DOHH2 (cell line): ENCODE measurements at regions not wholly inside any gene's neighbourhood (a gene's known extent, or its start where the extent isn't known, plus 50 kb on each side); places are given as distances from the start of the nearest gene placed in this dataset.

Source experiments
- H3F3A ChIP-seq: fragments of 200-600 bp; sonication (generic), shearing (Covaris generic); 2 replicates; pipeline ENCODE4 v1.6.0; 2016; ENCODE audit warnings: antibody characterized with exemption, mild to moderate bottlenecking; ENCODE audit not compliant: control insufficient read depth, insufficient read depth
- H3K27ac ChIP-seq: fragments of 200-600 bp; sonication (generic); 2 replicates; pipeline ENCODE4 v1.5.1; 2014; ENCODE audit warnings: low read depth, mild to moderate bottlenecking, low read length, moderate library complexity
- H3K27me3 ChIP-seq: fragments of 200-600 bp; sonication (generic); 2 replicates; pipeline ENCODE4 v1.6.1; 2014; ENCODE audit warnings: mild to moderate bottlenecking, low read length, mixed read lengths; ENCODE audit not compliant: control insufficient read depth
- H3K36me3 ChIP-seq: fragments of 200-600 bp; sonication (generic); 2 replicates; pipeline ENCODE4 v1.6.1; 2014; ENCODE audit warnings: mild to moderate bottlenecking, low read length, moderate library complexity, mixed read lengths; ENCODE audit not compliant: control insufficient read depth
- H3K4me1 ChIP-seq: fragments of 200-600 bp; sonication (generic); 2 replicates; pipeline ENCODE4 v1.6.1; 2014; ENCODE audit warnings: mild to moderate bottlenecking, low read length, mixed read lengths; ENCODE audit not compliant: control insufficient read depth
- H3K4me2 ChIP-seq: fragments of 200-600 bp; sonication (generic); 2 replicates; pipeline ENCODE4 v1.6.0; 2014; ENCODE audit warnings: mild to moderate bottlenecking, low read length, moderate library complexity
- H3K4me3 ChIP-seq: fragments of 200-600 bp; sonication (generic); 2 replicates; pipeline ENCODE4 v1.5.1; 2014; ENCODE audit warnings: mild to moderate bottlenecking, low read length, mixed read lengths
- H3K79me2 ChIP-seq: fragments of 200-600 bp; sonication (generic); 2 replicates; pipeline ENCODE4 v1.6.1; 2014; ENCODE audit warnings: mild to moderate bottlenecking, low read length, mixed read lengths; ENCODE audit not compliant: control insufficient read depth
- H3K9me2 ChIP-seq: fragments of 200-600 bp; sonication (generic); replicated peaks from 2 replicates; pipeline ENCODE4 v1.6.1; 2014; ENCODE audit warnings: mild to moderate bottlenecking, low read length, mixed read lengths; ENCODE audit not compliant: control insufficient read depth
- H3K9me3 ChIP-seq: fragments of 200-600 bp; sonication (generic); 2 replicates; pipeline ENCODE4 v1.6.1; 2014; ENCODE audit warnings: antibody characterized with exemption, low read length, mixed read lengths; ENCODE audit not compliant: control insufficient read depth, insufficient read depth
- H4K20me1 ChIP-seq: fragments of 200-600 bp; sonication (generic); 2 replicates; pipeline ENCODE4 v1.6.0; 2014; ENCODE audit warnings: low read depth, mild to moderate bottlenecking, antibody characterized with exemption, low read length, moderate library complexity; ENCODE audit not compliant: control insufficient read depth, insufficient read depth
- CTCF ChIP-seq: fragments of 200-600 bp; sonication (generic); IDR thresholded peaks from one replicate; pipeline ENCODE4 v1.5.1; 2014; ENCODE audit warnings: antibody characterized with exemption, mild to moderate bottlenecking, low read depth, low read length; ENCODE audit not compliant: poor library complexity, severe bottlenecking
- EZH2phosphoT487 ChIP-seq: fragments of 200-600 bp; sonication (generic); IDR thresholded peaks from 2 replicates; pipeline ENCODE4 v1.6.1; 2017; ENCODE audit warnings: borderline replicate concordance, mild to moderate bottlenecking, antibody characterized with exemption, low read length, moderate library complexity, mixed read lengths

DNA sequence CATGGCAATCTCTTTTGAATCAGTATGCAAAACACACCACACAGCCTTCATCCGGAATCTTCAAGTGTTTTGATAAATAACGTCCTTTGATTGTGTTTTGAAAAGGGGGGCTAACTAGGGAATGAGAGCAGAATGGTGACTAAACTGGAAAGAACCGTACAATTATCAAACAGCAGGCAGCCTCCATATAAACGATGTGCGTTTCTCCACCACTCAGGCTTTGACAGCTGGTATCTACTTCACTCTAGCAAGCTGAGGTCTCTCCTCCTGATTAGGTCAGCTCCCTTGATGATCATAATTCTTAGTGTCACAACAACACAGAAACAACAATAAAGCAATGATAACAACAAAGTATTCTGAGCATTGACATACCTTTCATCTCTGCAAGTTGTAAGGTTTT, 465.9 kb downstream of the TUSC1 start:
- Histone ChIP-seq H3K27ac (no peak overlapping the region), H3K79me2 (no peaks in the 10 kb centered on the region), H4K20me1 (no peaks in the 10 kb centered on the region), H3K9me2 (no peaks in the 10 kb centered on the region), H3K9me3 (no peaks in the 10 kb centered on the region), H3K4me3 (no peak overlapping the region), H3K4me1 (no peaks in the 10 kb centered on the region), H3F3A (no peaks in the 10 kb centered on the region), H3K4me2 (no peak overlapping the region), H3K27me3 (no peaks in the 10 kb centered on the region), H3K36me3 (no peaks in the 10 kb centered on the region)
- TF ChIP-seq EZH2phosphoT487 = no peak
- TF ChIP-seq CTCF = no peak

- Histone ChIP-seq H3K9me2 (no peaks in the 10 kb centered on the region), H3K27me3 (no peaks in the 10 kb centered on the region), H3K4me1 (no peaks in the 10 kb centered on the region), H4K20me1 (no peaks in the 10 kb centered on the region), H3F3A (no peaks in the 10 kb centered on the region), H3K4me3 (no peak overlapping the region), H3K9me3 (no peaks in the 10 kb centered on the region), H3K4me2 (no peak overlapping the region), H3K36me3 (no peaks in the 10 kb centered on the region), H3K27ac (no peak overlapping the region), H3K79me2 (no peaks in the 10 kb centered on the region)
- TF ChIP-seq CTCF (no peak), EZH2phosphoT487 (no peak)
These were observed 470.6 kb downstream of the TUSC1 start for GRCh38 chr9:25207402-25208195.

DNA sequence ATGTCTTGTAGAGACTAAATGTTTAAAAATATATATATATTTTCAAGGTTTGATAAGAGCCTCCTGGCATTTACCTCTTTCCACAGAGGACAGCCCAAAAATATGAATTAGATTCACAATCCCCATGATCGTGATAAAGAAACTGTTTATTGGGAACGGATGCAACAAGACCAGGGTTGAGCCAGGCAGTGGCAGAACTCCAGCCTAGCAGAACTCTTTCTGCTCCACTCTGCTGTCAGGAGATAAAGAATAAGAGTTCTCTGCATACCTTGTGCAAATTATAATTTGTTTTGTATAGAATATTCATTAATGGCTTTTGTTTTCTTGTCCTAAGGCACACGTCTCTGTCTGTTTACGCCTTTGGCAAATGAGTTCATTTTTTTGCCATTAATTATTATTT, 472.2 kb downstream of the TUSC1 start:
- TF ChIP-seq EZH2phosphoT487 = no peak
- no peak for TF ChIP-seq CTCF
- H3K9me2 ChIP-seq = no peaks in the 10 kb centered on the region
- no peak overlapping the region for H3K4me2 ChIP-seq
- no peaks in the 10 kb centered on the region for H3K4me1 ChIP-seq
- no peaks in the 10 kb centered on the region for H4K20me1 ChIP-seq
- H3K27ac ChIP-seq = no peak overlapping the region
- H3K27me3 ChIP-seq = no peaks in the 10 kb centered on the region
- no peaks in the 10 kb centered on the region for H3K9me3 ChIP-seq
- no peaks in the 10 kb centered on the region for H3K79me2 ChIP-seq
- no peaks in the 10 kb centered on the region for H3K36me3 ChIP-seq
- H3F3A ChIP-seq = no peaks in the 10 kb centered on the region
- no peak overlapping the region for H3K4me3 ChIP-seq
